Epithelial cell of esophagus (primary cell): ENCODE measurements at regions not wholly inside any gene's neighbourhood (a gene's known extent, or its start where the extent isn't known, plus 50 kb on each side); places are given as distances from the start of the nearest gene placed in this dataset.

Experiments used
- DNase-seq: peaks from one replicate; pipeline ENCODE4 v3.0.0; 2010; ENCODE audit warnings: low read depth
- H3K4me3 ChIP-seq: 2 replicates; pipeline ENCODE4 v1.5.1; 2011; ENCODE audit warnings: mild to moderate bottlenecking, low read length, control low read depth
- TF ChIP-seq, protein P1 (sequence below): IDR thresholded peaks from 2 replicates; pipeline ENCODE4 v1.5.1; 2011; ENCODE audit warnings: low read depth, mild to moderate bottlenecking, low read length, control low read depth, inconsistent platforms; ENCODE audit not compliant: insufficient read depth; ENCODE audit errors: missing control alignments

DNA sequence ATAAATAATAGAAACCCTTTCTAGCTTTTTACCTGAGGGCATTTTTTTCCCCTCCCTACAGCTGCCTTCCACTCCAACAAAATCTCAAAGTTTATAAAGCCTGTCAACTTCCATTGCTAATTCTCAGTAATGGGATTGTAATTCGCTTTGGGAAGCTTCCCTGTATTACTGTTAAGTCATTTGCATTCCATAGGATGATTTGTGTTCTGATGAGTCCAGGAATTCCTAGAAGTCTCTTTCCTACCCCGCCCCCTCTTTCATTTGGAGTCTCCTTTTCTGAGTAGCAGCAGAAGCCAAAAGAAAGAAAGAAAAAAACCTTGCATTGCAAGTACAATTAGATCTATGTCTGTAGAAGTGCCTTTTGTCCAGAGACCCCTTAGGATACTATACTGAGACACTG, 1033.3 kb downstream of the IGSF11 start:
- no peak for DNase-seq
- TF ChIP-seq, protein P1, sequence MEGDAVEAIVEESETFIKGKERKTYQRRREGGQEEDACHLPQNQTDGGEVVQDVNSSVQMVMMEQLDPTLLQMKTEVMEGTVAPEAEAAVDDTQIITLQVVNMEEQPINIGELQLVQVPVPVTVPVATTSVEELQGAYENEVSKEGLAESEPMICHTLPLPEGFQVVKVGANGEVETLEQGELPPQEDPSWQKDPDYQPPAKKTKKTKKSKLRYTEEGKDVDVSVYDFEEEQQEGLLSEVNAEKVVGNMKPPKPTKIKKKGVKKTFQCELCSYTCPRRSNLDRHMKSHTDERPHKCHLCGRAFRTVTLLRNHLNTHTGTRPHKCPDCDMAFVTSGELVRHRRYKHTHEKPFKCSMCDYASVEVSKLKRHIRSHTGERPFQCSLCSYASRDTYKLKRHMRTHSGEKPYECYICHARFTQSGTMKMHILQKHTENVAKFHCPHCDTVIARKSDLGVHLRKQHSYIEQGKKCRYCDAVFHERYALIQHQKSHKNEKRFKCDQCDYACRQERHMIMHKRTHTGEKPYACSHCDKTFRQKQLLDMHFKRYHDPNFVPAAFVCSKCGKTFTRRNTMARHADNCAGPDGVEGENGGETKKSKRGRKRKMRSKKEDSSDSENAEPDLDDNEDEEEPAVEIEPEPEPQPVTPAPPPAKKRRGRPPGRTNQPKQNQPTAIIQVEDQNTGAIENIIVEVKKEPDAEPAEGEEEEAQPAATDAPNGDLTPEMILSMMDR, result no peak
- no peak overlapping the region for H3K4me3 ChIP-seq

DNA sequence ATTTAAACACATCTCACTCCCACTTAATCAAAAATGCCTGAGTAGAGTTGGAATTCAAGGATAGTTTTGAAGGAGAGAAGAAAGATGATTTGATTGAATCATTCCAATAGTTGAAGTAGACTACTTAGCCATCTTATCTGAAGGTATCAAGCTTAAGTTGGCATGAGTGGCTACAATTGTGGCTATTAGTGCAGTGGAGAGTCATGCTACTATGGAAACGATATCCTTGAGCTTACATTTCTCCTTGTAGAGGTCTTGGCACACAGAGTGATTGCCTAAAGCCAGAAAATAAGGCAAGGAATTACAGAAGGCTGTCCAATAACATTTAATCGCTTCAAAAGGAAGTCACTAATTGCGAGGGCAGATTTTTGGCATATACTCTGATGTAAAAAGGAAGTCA, 1022.7 kb downstream of the IGSF11 start:
- DNase-seq, result no peak
- H3K4me3 ChIP-seq, result no peak overlapping the region
- TF ChIP-seq, protein P1, result no peak

DNA sequence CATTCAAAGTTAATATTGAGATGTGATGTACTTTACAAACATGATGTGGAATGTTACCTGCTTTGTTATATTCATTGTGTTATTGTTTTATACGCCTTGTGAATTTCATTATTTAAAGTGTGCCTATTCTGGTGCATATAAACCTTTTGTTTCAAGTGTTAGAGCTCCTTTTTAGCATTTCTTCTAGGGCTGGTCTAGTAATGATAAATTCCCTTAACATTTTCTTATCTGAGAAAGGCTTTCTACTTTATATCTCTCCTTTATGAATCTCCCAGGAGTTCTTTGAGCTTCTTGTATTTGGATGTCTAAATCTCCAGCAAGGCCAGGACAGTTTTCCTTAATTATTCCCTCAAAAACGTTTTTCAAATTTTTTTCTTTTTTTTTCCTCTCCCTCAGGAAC, 1005.6 kb downstream of the IGSF11 start:
- no peak for DNase-seq
- TF ChIP-seq, protein P1, result no peak
- no peak overlapping the region for H3K4me3 ChIP-seq

DNA sequence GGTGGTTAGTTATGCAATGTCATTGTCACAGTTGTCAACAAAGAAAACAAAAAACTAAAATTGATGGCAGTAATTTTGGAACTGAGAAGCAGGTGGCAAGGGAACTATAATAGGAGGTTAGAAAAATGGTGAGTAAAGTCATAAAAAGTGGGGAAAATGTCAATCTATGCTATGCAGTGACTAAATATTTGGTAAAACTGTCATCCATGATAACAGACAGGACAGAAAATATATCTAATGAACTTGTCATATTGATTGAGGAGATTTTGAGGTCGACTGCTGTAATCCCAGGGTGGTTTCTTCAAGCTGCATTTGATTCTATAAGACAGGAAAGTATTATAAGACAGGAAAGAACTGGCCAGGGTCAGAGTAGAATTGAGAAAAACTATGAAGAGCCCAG, 998.4 kb downstream of the IGSF11 start:
- DNase-seq, result no peak
- no peak overlapping the region for H3K4me3 ChIP-seq
- TF ChIP-seq, protein P1, result no peak

DNA sequence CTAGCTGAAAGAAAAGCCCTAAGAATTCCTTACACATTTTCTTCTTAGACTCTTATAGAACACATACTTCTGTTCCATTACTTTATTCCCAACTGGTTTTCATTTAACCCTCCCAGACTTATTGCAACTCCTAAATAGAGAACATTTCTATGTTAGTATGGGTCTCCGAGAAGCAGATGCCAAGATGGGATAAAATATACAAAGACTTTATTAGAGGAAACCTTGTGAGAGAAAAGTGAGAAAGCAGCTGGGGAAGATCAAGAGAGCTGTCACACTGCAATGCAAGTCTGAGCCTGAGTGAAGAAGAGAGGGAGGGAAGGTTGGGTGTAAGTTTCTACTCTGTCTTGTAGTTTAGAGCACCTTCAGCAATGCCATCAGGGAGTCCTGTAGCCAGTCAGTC, 979.3 kb downstream of the IGSF11 start:
- no peak overlapping the region for H3K4me3 ChIP-seq
- TF ChIP-seq, protein P1, result no peak
- DNase-seq, result peak; percentile 3

DNA sequence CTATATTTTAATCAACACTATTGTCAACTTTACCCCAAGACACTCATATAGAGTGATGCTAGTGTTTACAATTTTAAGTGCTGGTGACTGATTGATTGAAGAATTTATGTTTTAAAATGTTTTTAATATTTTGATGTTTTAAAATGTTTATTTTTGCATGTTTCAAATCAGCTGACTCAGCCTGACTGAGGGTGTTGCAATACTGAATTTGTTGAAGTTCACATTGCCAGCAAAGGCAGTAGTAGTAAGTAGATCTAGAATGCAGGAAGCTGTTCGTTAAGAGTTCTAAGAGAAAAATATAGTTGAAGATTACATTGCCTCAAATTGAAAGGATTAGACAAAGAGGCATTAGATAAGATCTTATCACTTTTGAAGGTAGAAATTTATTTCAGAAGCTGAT, 977.6 kb downstream of the IGSF11 start:
- peak; percentile 19 for DNase-seq
- no peak overlapping the region for H3K4me3 ChIP-seq
- TF ChIP-seq, protein P1, result no peak

DNA sequence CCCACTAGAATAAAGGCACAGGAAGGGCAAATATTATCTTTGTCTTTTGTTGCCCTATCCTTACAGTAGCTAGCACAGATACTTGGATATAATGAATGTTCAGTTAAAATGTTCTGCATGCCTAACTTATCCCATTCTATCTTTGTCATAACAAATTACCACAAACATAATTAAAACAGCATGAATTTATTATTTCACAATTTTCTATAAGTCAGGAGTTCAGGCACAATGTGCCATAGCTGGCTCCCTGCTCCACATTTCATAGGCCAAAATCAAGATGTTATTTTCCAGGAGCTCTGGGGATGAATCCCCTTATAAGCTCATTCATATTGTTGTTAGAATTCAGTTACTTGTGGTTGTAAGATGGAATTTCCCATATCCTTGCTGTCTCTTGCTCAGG, 975.5 kb downstream of the IGSF11 start:
- no peak overlapping the region for H3K4me3 ChIP-seq
- DNase-seq, result no peak
- TF ChIP-seq, protein P1, result no peak
